Adipocyte (in vitro differentiated cells): ENCODE measurements at regions not wholly inside any gene's neighbourhood (a gene's known extent, or its start where the extent isn't known, plus 50 kb on each side); places are given as distances from the start of the nearest gene placed in this dataset.
A peak's percentile ranks its signal among the peaks of the same experiment; 100 is the strongest.

Experiments used
- DNase-seq: peaks from one replicate; pipeline ENCODE4 v3.0.0-alpha.2; 2015; ENCODE audit warnings: low read depth
- H3K27me3 ChIP-seq: replicated peaks from 2 replicates; pipeline ENCODE4 v1.7.0; 2013; ENCODE audit warnings: mild to moderate bottlenecking, low read length, moderate library complexity; ENCODE audit not compliant: control insufficient read depth, insufficient read depth
- H3K36me3 ChIP-seq: 2 replicates; pipeline ENCODE4 v1.7.0; 2013; ENCODE audit warnings: low read length, mild to moderate bottlenecking, moderate library complexity; ENCODE audit not compliant: control insufficient read depth, insufficient read depth, severe bottlenecking
- H3K4me1 ChIP-seq: 2 replicates; pipeline ENCODE4 v1.7.0; 2013; ENCODE audit warnings: mild to moderate bottlenecking, low read length, moderate library complexity; ENCODE audit not compliant: control insufficient read depth, insufficient read depth
- H3K4me3 ChIP-seq: 2 replicates; pipeline ENCODE4 v1.7.0; 2013; ENCODE audit warnings: mild to moderate bottlenecking, low read length, moderate library complexity
- H3K9ac ChIP-seq: 2 replicates; pipeline ENCODE4 v1.7.0; 2013; ENCODE audit warnings: mild to moderate bottlenecking, low read length, moderate library complexity
- H3K9me3 ChIP-seq: 2 replicates; pipeline ENCODE4 v1.7.0; 2013; ENCODE audit warnings: mild to moderate bottlenecking, low read length, moderate library complexity; ENCODE audit not compliant: control insufficient read depth

DNA sequence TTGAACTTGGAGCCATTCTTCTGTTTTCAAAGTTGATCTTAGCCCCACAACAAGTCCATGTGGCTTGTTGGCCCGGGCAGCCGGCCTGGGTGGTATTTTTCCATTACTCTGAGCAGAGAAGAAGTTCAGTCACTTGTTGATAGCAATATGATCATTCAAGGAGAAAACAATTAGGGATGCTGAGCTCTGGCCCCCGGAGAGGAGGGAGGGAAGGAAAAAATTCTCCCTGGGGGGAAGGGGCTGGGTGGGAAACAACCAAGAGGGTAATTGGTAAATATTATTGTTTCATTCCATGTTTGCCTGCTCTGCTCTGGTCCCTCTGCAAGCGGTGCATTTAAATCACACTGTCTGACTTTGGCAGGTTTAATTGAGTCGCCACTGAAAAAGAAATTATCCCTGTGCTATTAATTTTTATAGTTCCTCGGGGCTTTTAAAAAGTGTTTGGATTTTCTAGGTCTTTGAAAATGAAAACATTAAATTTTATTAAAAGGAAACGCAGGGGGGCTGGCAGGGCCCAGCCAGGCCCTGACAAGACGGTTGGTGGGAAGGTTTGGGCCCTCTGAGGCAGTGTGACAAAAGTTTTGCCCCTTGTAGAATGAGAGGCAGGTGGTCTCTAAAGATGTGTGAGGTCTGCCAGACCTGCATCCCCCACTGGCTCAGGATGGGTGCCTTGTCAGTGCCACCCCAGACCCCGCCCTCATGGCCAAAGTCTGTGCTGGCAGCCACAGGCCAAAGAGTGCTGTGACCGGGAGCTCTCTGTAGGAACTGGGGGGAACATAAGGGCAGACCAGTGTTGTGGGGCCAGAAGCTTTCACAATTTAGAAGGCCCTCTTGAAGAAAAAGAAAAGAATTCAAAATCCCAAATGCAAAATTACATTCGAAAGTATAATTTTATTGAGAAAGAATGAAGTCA lies 52.5 kb upstream of the SLC14A2 start:
- Histone ChIP-seq H3K4me1 (peaks cover 38% of the 10 kb centered on the region), H3K4me3 (no peak overlapping the region), H3K9ac (peak overlapping the region; percentile 56), H3K27me3 (no peaks in the 10 kb centered on the region), H3K9me3 (no peaks in the 10 kb centered on the region), H3K36me3 (no peaks in the 10 kb centered on the region)
- DNase-seq: no peak

DNA sequence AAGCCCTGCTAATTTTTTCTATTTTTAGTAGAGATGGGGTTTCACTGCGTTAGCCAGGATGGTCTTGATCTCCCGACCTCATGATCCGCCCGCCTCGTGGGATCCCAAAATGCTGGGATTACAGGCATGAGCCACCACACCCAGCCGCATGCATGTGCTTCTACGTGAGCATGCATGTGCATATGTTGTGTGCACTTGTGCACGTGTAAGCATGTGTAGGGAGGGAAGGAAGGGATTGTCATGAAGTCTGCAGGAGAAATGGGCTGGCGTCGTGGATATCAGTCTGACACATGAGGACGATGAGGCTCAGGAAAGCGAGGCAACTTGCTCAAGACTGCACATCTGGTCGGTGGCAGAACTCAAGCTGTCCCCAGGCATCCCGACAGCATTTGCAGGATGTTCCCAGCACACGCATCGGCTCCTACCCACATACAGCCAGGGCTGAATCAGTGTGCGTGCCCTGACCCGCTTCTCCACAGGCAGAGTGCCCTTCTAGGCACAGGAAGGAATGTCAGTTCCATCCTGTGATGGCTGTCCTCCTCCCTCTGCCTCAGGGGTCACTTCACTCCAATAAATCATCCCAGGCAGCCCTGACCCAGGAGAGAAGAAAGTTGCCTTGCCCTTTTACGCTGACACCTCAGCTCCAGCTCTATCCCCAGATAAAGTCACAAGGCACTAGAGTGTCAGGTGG lies 49.9 kb upstream of the SLC14A2 start:
- DNase-seq: no peak
- no peaks in the 10 kb centered on the region for H3K9me3 ChIP-seq
- no peaks in the 10 kb centered on the region for H3K27me3 ChIP-seq
- H3K36me3 ChIP-seq: no peaks in the 10 kb centered on the region
- no peak overlapping the region for H3K4me3 ChIP-seq
- H3K4me1 ChIP-seq: peaks cover 38% of the 10 kb centered on the region
- peak overlapping the region; percentile 91 for H3K9ac ChIP-seq
